H1 (cell line): ENCODE measurements at regions not wholly inside any gene's neighbourhood (a gene's known extent, or its start where the extent isn't known, plus 50 kb on each side); places are given as distances from the start of the nearest gene placed in this dataset.

Source experiments
- KDM1A ChIP-seq: fragments of 200-600, 300-600 bp; sonication (generic); IDR thresholded peaks from 2 replicates; pipeline ENCODE4 v1.7.1; 2016; ENCODE audit warnings: mild to moderate bottlenecking, low read length, borderline replicate concordance
- NRF1 ChIP-seq: IDR thresholded peaks from 2 replicates; pipeline ENCODE4 v1.6.1; 2011; ENCODE audit warnings: mild to moderate bottlenecking, low read depth, low read length, improper control_type of control experiment
- USF2 ChIP-seq: IDR thresholded peaks from 2 replicates; pipeline ENCODE4 v1.6.1; 2011; ENCODE audit warnings: low read length, improper control_type of control experiment

GRCh38 chr16:60930291-60930690 lies 1105.9 kb downstream of the CDH8 start (continued):
- TF ChIP-seq KDM1A, result no peak
- TF ChIP-seq NRF1, result no peak
- TF ChIP-seq USF2, result no peak
